ENCODE measurements at regions not wholly inside any gene's neighbourhood (a gene's known extent, or its start where the extent isn't known, plus 50 kb on each side); places are given as distances from the start of the nearest gene placed in this dataset.

- H3K9me3 ChIP-seq (ENCODE audit: severe bottlenecking), result no peaks in the 10 kb centered on the region
- H3K36me3 ChIP-seq (ENCODE audit: low read depth), result no peaks in the 10 kb centered on the region
- H3K27me3 ChIP-seq (ENCODE audit: insufficient read depth, poor library complexity, severe bottlenecking), result no peaks in the 10 kb centered on the region
- H3K27ac ChIP-seq (ENCODE audit: poor library complexity, severe bottlenecking), result no peak overlapping the region
- no peak for TF ChIP-seq CTCF (IDR thresholded peaks at IDR 0.05; ENCODE audit: poor library complexity, severe bottlenecking)
- no peaks in the 10 kb centered on the region for H3K4me1 ChIP-seq (ENCODE audit: insufficient read depth, poor library complexity, severe bottlenecking)
- ATAC-seq (ENCODE audit: low read depth), result no peak
- DNase-seq (ENCODE audit: low spot score), result no peak
- H3K4me3 ChIP-seq (ENCODE audit: severe bottlenecking), result no peak overlapping the region
Measured at GRCh38 chr10:8456386-8456785, 401.9 kb downstream of the GATA3 start.

- Histone ChIP-seq H3K4me3 (ENCODE audit: severe bottlenecking) (no peak overlapping the region), H3K27ac (ENCODE audit: poor library complexity, severe bottlenecking) (no peak overlapping the region)
- no peak for DNase-seq (ENCODE audit: low spot score)
Measured at GRCh38 chr10:8460626-8461025, 406.1 kb downstream of the GATA3 start.

GRCh38 chr10:8462565-8462964, 408.1 kb downstream of the GATA3 start:
- H3K9me3 ChIP-seq (ENCODE audit: severe bottlenecking), result no peaks in the 10 kb centered on the region
- TF ChIP-seq CTCF (IDR thresholded peaks at IDR 0.05; ENCODE audit: poor library complexity, severe bottlenecking), result no peak
- DNase-seq (ENCODE audit: low spot score), result no peak
- no peak overlapping the region for H3K27ac ChIP-seq (ENCODE audit: poor library complexity, severe bottlenecking)
- H3K36me3 ChIP-seq (ENCODE audit: low read depth), result no peaks in the 10 kb centered on the region
- no peak overlapping the region for H3K4me3 ChIP-seq (ENCODE audit: severe bottlenecking)
- H3K27me3 ChIP-seq (ENCODE audit: insufficient read depth, poor library complexity, severe bottlenecking), result no peaks in the 10 kb centered on the region
- ATAC-seq (ENCODE audit: low read depth), result peak; percentile 33; the same call in 1 of the 3 replicates
- no peaks in the 10 kb centered on the region for H3K4me1 ChIP-seq (ENCODE audit: insufficient read depth, poor library complexity, severe bottlenecking)

More at GRCh38 chr10:8460626-8461025, 406.1 kb downstream of the GATA3 start:
- Histone ChIP-seq H3K27me3 (ENCODE audit: insufficient read depth, poor library complexity, severe bottlenecking) (no peaks in the 10 kb centered on the region), H3K4me1 (ENCODE audit: insufficient read depth, poor library complexity, severe bottlenecking) (no peaks in the 10 kb centered on the region), H3K36me3 (ENCODE audit: low read depth) (no peaks in the 10 kb centered on the region), H3K9me3 (ENCODE audit: severe bottlenecking) (no peaks in the 10 kb centered on the region)
- no peak for TF ChIP-seq CTCF (IDR thresholded peaks at IDR 0.05; ENCODE audit: poor library complexity, severe bottlenecking)
- no peak for ATAC-seq (ENCODE audit: low read depth)

GRCh38 chr10:8463853-8464252, 409.4 kb downstream of the GATA3 start:
- ATAC-seq (ENCODE audit: low read depth), result no peak
- DNase-seq (ENCODE audit: low spot score), result no peak
- H3K4me3 ChIP-seq (ENCODE audit: severe bottlenecking), result no peak overlapping the region
- H3K27me3 ChIP-seq (ENCODE audit: insufficient read depth, poor library complexity, severe bottlenecking), result no peaks in the 10 kb centered on the region
- no peak overlapping the region for H3K27ac ChIP-seq (ENCODE audit: poor library complexity, severe bottlenecking)
- H3K36me3 ChIP-seq (ENCODE audit: low read depth), result no peaks in the 10 kb centered on the region
- H3K4me1 ChIP-seq (ENCODE audit: insufficient read depth, poor library complexity, severe bottlenecking), result no peaks in the 10 kb centered on the region
- TF ChIP-seq CTCF (IDR thresholded peaks at IDR 0.05; ENCODE audit: poor library complexity, severe bottlenecking), result no peak
- H3K9me3 ChIP-seq (ENCODE audit: severe bottlenecking), result no peaks in the 10 kb centered on the region

GRCh38 chr10:8468477-8468876, 414.0 kb downstream of the GATA3 start:
- Histone ChIP-seq H3K4me3 (ENCODE audit: severe bottlenecking) (no peak overlapping the region), H3K4me1 (ENCODE audit: insufficient read depth, poor library complexity, severe bottlenecking) (no peaks in the 10 kb centered on the region), H3K36me3 (ENCODE audit: low read depth) (no peaks in the 10 kb centered on the region), H3K27me3 (ENCODE audit: insufficient read depth, poor library complexity, severe bottlenecking) (no peaks in the 10 kb centered on the region), H3K27ac (ENCODE audit: poor library complexity, severe bottlenecking) (no peak overlapping the region), H3K9me3 (ENCODE audit: severe bottlenecking) (no peaks in the 10 kb centered on the region)
- DNase-seq (ENCODE audit: low spot score) (no peak), ATAC-seq (ENCODE audit: low read depth) (no peak)
- TF ChIP-seq CTCF (IDR thresholded peaks at IDR 0.05; ENCODE audit: poor library complexity, severe bottlenecking), result no peak

Measured in RWPE2 (cell line).